ENCODE measurements at regions not wholly inside any gene's neighbourhood (a gene's known extent, or its start where the extent isn't known, plus 50 kb on each side); places are given as distances from the start of the nearest gene placed in this dataset.

DNA sequence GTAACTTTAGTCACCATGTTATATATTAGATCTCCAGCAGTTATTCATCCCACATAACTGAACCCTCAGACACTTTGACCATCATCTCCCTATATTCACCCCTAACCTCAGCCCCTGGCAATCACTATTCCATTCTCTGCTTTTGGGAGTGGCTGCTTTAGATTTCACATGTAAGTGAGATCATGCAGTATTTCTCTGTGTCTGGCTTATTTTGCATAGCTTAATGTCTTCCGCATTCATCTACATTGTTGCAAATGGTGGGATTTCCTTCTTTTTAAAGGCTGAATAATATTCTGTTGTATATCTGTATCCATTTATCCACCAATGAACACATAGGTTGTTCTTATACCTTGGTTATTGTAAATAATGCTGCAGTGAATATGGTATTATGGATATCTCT is 411.6 kb upstream of the ZEB2 start:
- intact Hi-C loops (cut with DNase I): no loop called here
- FAIRE-seq: no peak
- no peak overlapping the region for H3K9ac ChIP-seq (ENCODE audit: low read length in 3 of 3)

GRCh38 chr2:144927429-144927828 is 407.5 kb upstream of the ZEB2 start:
- Histone ChIP-seq H3K36me3 (ENCODE audit: control insufficient read depth in 2 of 3, insufficient read depth in 3 of 3, low read length in 3 of 3) (no peaks in the 10 kb centered on the region), H3K9ac (ENCODE audit: low read length in 3 of 3) (no peak overlapping the region), H3K4me1 (ENCODE audit: control insufficient read depth in 2 of 3, insufficient read depth in 2 of 3, low read depth in 1 of 3, low read length in 3 of 3) (no peaks in the 10 kb centered on the region), H3K27me3 (ENCODE audit: control insufficient read depth, insufficient read depth, low read length) (no peaks in the 10 kb centered on the region), H3K4me3 (ENCODE audit: low read length in 3 of 3) (no peak overlapping the region), H3K9me3 (ENCODE audit: control insufficient read depth in 2 of 3, insufficient read depth in 1 of 3, low read length in 3 of 3) (peaks cover 0 to 9% (median 0%) of the 10 kb centered on the region in 3 donors), H3K27ac (ENCODE audit: low read depth in 2 of 2, low read length in 2 of 2) (no peak overlapping the region)
- FAIRE-seq (no peak), DNase-seq (no peak)
- TF ChIP-seq, protein P1, sequence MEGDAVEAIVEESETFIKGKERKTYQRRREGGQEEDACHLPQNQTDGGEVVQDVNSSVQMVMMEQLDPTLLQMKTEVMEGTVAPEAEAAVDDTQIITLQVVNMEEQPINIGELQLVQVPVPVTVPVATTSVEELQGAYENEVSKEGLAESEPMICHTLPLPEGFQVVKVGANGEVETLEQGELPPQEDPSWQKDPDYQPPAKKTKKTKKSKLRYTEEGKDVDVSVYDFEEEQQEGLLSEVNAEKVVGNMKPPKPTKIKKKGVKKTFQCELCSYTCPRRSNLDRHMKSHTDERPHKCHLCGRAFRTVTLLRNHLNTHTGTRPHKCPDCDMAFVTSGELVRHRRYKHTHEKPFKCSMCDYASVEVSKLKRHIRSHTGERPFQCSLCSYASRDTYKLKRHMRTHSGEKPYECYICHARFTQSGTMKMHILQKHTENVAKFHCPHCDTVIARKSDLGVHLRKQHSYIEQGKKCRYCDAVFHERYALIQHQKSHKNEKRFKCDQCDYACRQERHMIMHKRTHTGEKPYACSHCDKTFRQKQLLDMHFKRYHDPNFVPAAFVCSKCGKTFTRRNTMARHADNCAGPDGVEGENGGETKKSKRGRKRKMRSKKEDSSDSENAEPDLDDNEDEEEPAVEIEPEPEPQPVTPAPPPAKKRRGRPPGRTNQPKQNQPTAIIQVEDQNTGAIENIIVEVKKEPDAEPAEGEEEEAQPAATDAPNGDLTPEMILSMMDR (IDR thresholded peaks at IDR 0.05; ENCODE audit: borderline replicate concordance, extremely low read depth, insufficient read depth): no peak
- intact Hi-C loops (cut with DNase I): no loop called here

More for the DNA sequence above, 411.6 kb upstream of the ZEB2 start:
- H3K9me3 ChIP-seq (ENCODE audit: control insufficient read depth in 2 of 3, insufficient read depth in 1 of 3, low read length in 3 of 3): no peaks in the 10 kb centered on the region
- no peak overlapping the region for H3K27ac ChIP-seq (ENCODE audit: low read depth in 2 of 2, low read length in 2 of 2)
- TF ChIP-seq, protein P1 (IDR thresholded peaks at IDR 0.05; ENCODE audit: borderline replicate concordance, extremely low read depth, insufficient read depth): no peak
- no peak overlapping the region for H3K4me3 ChIP-seq (ENCODE audit: low read length in 3 of 3)
- no peaks in the 10 kb centered on the region for H3K4me1 ChIP-seq (ENCODE audit: control insufficient read depth in 2 of 3, insufficient read depth in 2 of 3, low read depth in 1 of 3, low read length in 3 of 3)
- no peaks in the 10 kb centered on the region for H3K27me3 ChIP-seq (ENCODE audit: control insufficient read depth, insufficient read depth, low read length)
- no peaks in the 10 kb centered on the region for H3K36me3 ChIP-seq (ENCODE audit: control insufficient read depth in 2 of 3, insufficient read depth in 3 of 3, low read length in 3 of 3)
- no peak for DNase-seq

GRCh38 chr2:144925886-144926285 is 406.0 kb upstream of the ZEB2 start:
- DNase-seq (no peak), FAIRE-seq (no peak)
- peaks cover 0 to 9% (median 0%) of the 10 kb centered on the region in 3 donors for H3K9me3 ChIP-seq (ENCODE audit: control insufficient read depth in 2 of 3, insufficient read depth in 1 of 3, low read length in 3 of 3)
- intact Hi-C loops (cut with DNase I): no loop called here
- H3K9ac ChIP-seq (ENCODE audit: low read length in 3 of 3): no peak overlapping the region
- H3K36me3 ChIP-seq (ENCODE audit: control insufficient read depth in 2 of 3, insufficient read depth in 3 of 3, low read length in 3 of 3): no peaks in the 10 kb centered on the region
- no peak overlapping the region for H3K4me3 ChIP-seq (ENCODE audit: low read length in 3 of 3)
- H3K27me3 ChIP-seq (ENCODE audit: control insufficient read depth, insufficient read depth, low read length): no peaks in the 10 kb centered on the region
- no peak overlapping the region for H3K27ac ChIP-seq (ENCODE audit: low read depth in 2 of 2, low read length in 2 of 2)
- TF ChIP-seq, protein P1 (IDR thresholded peaks at IDR 0.05; ENCODE audit: borderline replicate concordance, extremely low read depth, insufficient read depth): no peak
- H3K4me1 ChIP-seq (ENCODE audit: control insufficient read depth in 2 of 3, insufficient read depth in 2 of 3, low read depth in 1 of 3, low read length in 3 of 3): no peaks in the 10 kb centered on the region

DNA sequence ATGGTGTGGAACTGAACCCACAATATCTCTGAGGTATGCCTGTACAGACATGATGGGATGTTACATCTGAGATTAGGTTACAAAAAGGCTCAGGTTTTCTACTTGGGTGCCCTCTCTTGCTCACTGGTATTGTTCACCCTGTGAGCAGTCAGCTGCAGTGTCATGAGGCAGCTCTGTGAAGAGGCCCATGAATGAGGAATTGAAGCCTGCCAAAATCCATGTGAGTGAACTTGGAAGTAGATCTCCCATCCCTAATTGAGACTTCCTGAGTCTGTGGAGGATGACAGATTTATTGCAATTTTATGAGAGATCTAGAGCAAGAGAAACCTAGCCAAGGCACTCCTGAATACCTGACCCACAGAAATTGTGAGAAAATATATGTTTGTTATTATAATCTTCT is 404.9 kb upstream of the ZEB2 start:
- intact Hi-C loops (cut with DNase I): no loop called here
- no peak overlapping the region for H3K9ac ChIP-seq (ENCODE audit: low read length in 3 of 3)
- TF ChIP-seq, protein P1 (IDR thresholded peaks at IDR 0.05; ENCODE audit: borderline replicate concordance, extremely low read depth, insufficient read depth): no peak
- H3K9me3 ChIP-seq (ENCODE audit: control insufficient read depth in 2 of 3, insufficient read depth in 1 of 3, low read length in 3 of 3): peaks cover 0 to 9% (median 0%) of the 10 kb centered on the region in 3 donors
- H3K4me1 ChIP-seq (ENCODE audit: control insufficient read depth in 2 of 3, insufficient read depth in 2 of 3, low read depth in 1 of 3, low read length in 3 of 3): no peaks in the 10 kb centered on the region
- H3K27ac ChIP-seq (ENCODE audit: low read depth in 2 of 2, low read length in 2 of 2): no peak overlapping the region
- H3K36me3 ChIP-seq (ENCODE audit: control insufficient read depth in 2 of 3, insufficient read depth in 3 of 3, low read length in 3 of 3): no peaks in the 10 kb centered on the region
- FAIRE-seq (no peak), DNase-seq (no peak)
- no peaks in the 10 kb centered on the region for H3K27me3 ChIP-seq (ENCODE audit: control insufficient read depth, insufficient read depth, low read length)
- H3K4me3 ChIP-seq (ENCODE audit: low read length in 3 of 3): no peak overlapping the region

Data from kidney (tissue), 13 donors.